ENCODE measurements at regions not wholly inside any gene's neighbourhood (a gene's known extent, or its start where the extent isn't known, plus 50 kb on each side); places are given as distances from the start of the nearest gene placed in this dataset.

DNA sequence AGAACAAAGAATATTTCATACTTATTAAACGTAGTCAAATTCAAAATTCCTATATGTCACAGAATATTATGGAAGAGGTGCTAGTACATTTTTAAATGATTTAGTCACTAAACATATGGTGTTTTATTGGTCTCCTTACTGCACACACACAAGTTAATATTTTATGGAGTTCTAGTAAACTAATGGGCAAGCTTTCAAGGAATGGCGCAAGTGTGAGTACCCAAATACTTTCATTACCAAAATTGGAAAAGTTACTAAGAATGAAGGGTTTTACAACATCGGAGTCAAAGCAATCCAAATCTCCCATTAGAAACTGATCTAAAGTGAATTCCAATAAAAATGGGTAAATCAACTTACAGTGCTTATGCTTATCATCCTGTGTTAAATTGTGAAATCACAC lies 921.9 kb downstream of the ADGRL2 start:
- no peaks in the 10 kb centered on the region for H3K27me3 Mint-ChIP-seq (ENCODE audit: insufficient read depth, low read depth)
- Histone ChIP-seq H3K27me3 (no peaks in the 10 kb centered on the region), H3K4me3 (no peak overlapping the region), H3K79me2 (ENCODE audit: low read depth) (no peaks in the 10 kb centered on the region), H3K9ac (no peak overlapping the region), H3F3A (ENCODE audit: low read depth) (no peaks in the 10 kb centered on the region), H4K20me1 (ENCODE audit: low read depth) (no peaks in the 10 kb centered on the region), H3K27ac (no peak overlapping the region), H3K36me3 (no peaks in the 10 kb centered on the region), H3K9me3 (ENCODE audit: low read depth) (peaks cover 6% of the 10 kb centered on the region), H3K4me2 (no peak overlapping the region), H3K4me1 (no peaks in the 10 kb centered on the region), H2AFZ (replicated peaks) (no peak overlapping the region)
- TF ChIP-seq EZH2phosphoT487 (IDR thresholded peaks at IDR 0.05) (no peak), EZH2 (IDR thresholded peaks at IDR 0.05) (no peak)
- TF ChIP-seq, protein P1, sequence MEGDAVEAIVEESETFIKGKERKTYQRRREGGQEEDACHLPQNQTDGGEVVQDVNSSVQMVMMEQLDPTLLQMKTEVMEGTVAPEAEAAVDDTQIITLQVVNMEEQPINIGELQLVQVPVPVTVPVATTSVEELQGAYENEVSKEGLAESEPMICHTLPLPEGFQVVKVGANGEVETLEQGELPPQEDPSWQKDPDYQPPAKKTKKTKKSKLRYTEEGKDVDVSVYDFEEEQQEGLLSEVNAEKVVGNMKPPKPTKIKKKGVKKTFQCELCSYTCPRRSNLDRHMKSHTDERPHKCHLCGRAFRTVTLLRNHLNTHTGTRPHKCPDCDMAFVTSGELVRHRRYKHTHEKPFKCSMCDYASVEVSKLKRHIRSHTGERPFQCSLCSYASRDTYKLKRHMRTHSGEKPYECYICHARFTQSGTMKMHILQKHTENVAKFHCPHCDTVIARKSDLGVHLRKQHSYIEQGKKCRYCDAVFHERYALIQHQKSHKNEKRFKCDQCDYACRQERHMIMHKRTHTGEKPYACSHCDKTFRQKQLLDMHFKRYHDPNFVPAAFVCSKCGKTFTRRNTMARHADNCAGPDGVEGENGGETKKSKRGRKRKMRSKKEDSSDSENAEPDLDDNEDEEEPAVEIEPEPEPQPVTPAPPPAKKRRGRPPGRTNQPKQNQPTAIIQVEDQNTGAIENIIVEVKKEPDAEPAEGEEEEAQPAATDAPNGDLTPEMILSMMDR (IDR thresholded peaks at IDR 0.05), result no peak
- no peaks in the 10 kb centered on the region for H3K4me1 Mint-ChIP-seq
- no peak overlapping the region for H3K4me3 Mint-ChIP-seq
- H3K27ac Mint-ChIP-seq, result no peak overlapping the region
- peaks cover 7% of the 10 kb centered on the region for H3K9me3 Mint-ChIP-seq
- H3K36me3 Mint-ChIP-seq, result peaks cover 2% of the 10 kb centered on the region
- no peak for DNase-seq (ENCODE audit: low spot score)

DNA sequence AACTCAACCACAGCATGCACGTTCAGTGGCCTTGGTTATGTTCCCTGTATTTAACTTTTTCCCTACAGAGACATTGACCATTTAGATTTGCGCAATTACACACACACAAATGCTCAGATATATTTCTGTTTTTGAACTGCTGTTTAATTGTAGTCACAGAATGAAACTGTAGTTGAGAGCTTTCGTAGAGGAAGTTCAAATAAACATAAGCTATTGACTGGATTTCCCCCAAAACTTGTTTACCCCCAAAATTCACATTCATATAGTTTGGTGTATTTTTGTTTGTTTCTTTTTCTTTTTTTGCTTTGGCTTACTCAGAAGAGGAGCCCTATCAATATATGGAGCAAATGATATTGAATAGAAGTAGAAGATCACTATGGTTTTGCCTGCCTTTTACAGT lies 921.0 kb downstream of the ADGRL2 start:
- Histone ChIP-seq H4K20me1 (ENCODE audit: low read depth) (no peaks in the 10 kb centered on the region), H3K79me2 (ENCODE audit: low read depth) (no peaks in the 10 kb centered on the region), H3K4me1 (no peaks in the 10 kb centered on the region), H3K27ac (no peak overlapping the region), H3K9ac (no peak overlapping the region), H3K4me3 (no peak overlapping the region), H2AFZ (replicated peaks) (no peak overlapping the region), H3K27me3 (no peaks in the 10 kb centered on the region), H3F3A (ENCODE audit: low read depth) (no peaks in the 10 kb centered on the region), H3K9me3 (ENCODE audit: low read depth) (peaks cover 6% of the 10 kb centered on the region), H3K4me2 (no peak overlapping the region), H3K36me3 (no peaks in the 10 kb centered on the region)
- H3K27ac Mint-ChIP-seq, result no peak overlapping the region
- no peaks in the 10 kb centered on the region for H3K27me3 Mint-ChIP-seq (ENCODE audit: insufficient read depth, low read depth)
- peaks cover 7% of the 10 kb centered on the region for H3K9me3 Mint-ChIP-seq
- H3K4me1 Mint-ChIP-seq, result no peaks in the 10 kb centered on the region
- H3K36me3 Mint-ChIP-seq, result peaks cover 2% of the 10 kb centered on the region
- TF ChIP-seq EZH2phosphoT487 (IDR thresholded peaks at IDR 0.05) (no peak), EZH2 (IDR thresholded peaks at IDR 0.05) (no peak)
- TF ChIP-seq, protein P1 (IDR thresholded peaks at IDR 0.05), result no peak
- no peak overlapping the region for H3K4me3 Mint-ChIP-seq
- DNase-seq (ENCODE audit: low spot score), result no peak

DNA sequence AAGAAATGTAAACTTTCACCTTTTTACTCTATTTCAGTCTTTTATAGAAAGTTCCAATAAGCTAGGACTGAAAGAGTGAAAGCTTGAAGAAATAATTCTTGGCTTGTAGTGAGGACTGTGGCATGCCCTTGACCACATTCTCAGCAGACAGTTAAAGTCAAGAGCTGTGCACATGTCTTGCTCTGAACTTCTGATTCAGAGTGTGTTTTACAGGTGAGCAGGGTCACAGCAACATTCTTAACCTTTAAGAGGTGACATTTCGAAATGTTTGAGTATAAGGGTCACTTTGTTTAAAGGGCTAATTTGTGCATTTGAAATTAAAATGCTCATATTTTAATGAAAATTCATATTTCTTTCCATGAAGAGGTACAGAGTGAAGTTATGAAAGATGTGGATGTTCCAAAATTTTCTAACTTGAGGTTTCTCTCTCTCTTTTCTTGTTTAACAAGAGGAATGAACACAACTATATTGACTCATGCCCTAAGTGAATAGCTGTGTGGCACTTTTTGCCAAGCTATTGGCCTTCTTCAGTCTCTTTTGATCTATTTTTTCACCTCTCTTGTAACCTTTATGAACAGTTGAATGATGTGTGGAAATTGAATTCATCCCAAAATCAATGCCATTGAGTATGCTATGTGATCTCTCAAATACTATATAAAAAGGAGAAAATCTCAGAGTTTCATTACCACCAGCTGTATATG lies 918.1 kb downstream of the ADGRL2 start:
- peaks cover 6% of the 10 kb centered on the region for H3K9me3 ChIP-seq (ENCODE audit: low read depth)
- no peaks in the 10 kb centered on the region for H3K36me3 ChIP-seq
- TF ChIP-seq EZH2phosphoT487 (IDR thresholded peaks at IDR 0.05) (no peak), EZH2 (IDR thresholded peaks at IDR 0.05) (no peak)
- TF ChIP-seq, protein P1 (IDR thresholded peaks at IDR 0.05), result no peak
- DNase-seq (ENCODE audit: low spot score), result no peak
- Mint-ChIP-seq H3K4me3 (no peak overlapping the region), H3K4me1 (no peaks in the 10 kb centered on the region), H3K9me3 (peaks cover 7% of the 10 kb centered on the region), H3K36me3 (peaks cover 2% of the 10 kb centered on the region), H3K27me3 (ENCODE audit: insufficient read depth, low read depth) (peaks cover 2% of the 10 kb centered on the region), H3K27ac (no peak overlapping the region)
- no peaks in the 10 kb centered on the region for H3F3A ChIP-seq (ENCODE audit: low read depth)
- H3K4me3 ChIP-seq, result no peak overlapping the region
- no peak overlapping the region for H2AFZ ChIP-seq (replicated peaks)
- H3K4me1 ChIP-seq, result no peaks in the 10 kb centered on the region
- no peaks in the 10 kb centered on the region for H4K20me1 ChIP-seq (ENCODE audit: low read depth)
- H3K79me2 ChIP-seq (ENCODE audit: low read depth), result no peaks in the 10 kb centered on the region
- H3K9ac ChIP-seq, result no peak overlapping the region
- no peak overlapping the region for H3K27ac ChIP-seq
- no peak overlapping the region for H3K4me2 ChIP-seq
- H3K27me3 ChIP-seq, result no peaks in the 10 kb centered on the region
